ENCODE measurements at regions not wholly inside any gene's neighbourhood (a gene's known extent, or its start where the extent isn't known, plus 50 kb on each side); places are given as distances from the start of the nearest gene placed in this dataset.
"Not testable (repeated sequence)": the region's sequence is repeated elsewhere in the genome, so short reads cannot be mapped to it uniquely, and the experiment has no call there.

DNA sequence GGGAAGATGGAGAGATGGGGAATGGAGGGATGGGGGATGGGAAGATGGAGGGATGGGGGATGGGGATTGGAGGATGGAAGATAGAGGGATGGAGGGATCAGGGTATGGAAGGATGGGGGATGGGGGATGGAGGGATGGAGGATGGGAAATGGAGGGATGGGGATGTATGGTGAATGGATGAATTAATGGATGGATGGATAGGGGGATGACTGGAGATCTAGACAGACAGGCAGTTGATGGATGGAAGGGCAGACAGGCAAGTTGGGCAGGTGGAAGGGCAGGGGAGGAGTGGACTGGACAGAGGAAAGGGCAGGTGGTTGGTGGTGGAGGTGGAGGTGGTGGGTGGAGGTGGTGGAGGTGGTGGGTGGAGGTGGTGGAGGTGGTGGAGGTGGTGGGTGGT is 167.2 kb downstream of the C9orf50 start:
- DNase-seq = no peak

DNA sequence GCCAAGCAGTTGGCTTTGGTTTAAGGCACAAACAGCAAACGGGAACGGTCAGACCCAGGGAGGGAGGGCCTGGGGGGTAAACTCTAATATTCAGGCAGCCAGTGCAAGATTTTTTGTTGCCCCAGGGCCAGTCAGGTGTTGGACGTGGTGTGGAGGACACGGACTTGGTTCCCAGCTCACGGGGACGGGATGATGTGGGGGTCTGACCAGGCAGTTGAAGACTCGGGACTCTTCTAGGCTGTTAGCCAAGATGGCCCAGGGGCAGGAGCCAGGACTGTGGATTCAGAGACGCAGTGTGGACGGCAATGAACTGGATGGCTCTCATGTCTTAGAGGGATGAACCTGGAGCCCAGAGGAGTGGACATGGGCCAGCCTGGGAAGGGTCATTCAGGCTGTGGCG is 169.2 kb downstream of the C9orf50 start:
- no peak for DNase-seq

DNA sequence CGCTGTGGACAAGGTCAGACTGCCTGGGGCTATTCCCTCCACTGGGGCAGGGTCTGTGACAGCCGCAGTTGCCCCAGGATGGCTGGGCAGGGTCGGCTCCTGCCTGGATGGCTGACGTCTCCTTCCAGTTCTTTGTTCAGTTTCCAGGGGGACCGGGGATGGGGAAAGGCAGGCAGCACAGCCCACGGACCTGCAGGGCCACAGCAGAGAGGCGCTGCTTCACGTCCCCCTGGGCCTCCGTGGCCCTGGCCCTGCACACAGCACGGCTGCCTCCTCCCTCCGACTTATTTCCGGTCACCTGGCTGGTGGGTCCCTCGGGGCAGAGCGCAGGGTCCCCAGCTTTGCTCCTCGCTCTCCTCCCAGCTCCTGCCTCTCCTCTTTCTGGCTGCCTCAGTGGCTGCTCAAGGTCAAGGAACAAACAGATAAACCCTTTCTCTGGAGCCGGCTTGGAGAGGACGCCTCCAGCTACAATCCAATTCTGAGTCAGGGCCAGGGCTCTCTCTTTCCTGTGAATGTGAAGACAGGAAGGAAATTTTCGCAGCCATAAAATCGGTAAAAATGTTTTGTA is 169.7 kb downstream of the C9orf50 start:
- DNase-seq = no peak

DNA sequence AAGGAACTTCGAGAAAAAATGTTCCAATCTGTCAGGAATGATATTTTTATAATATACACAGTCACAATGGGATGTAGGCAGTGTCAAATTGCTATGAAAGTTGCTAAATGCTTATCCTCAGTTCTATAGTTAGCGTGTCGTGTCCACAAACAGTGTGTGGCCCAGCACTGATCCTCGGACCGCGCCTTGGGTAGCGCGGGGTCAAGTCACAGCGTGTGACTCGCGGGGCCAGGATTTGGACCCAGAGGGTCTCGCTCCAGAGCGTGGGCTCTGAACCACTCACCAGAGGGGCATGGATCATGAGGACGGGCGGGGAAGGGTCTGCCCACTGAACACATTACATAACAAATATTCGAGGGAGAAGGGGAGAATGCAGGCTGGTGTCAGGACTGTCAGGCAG is 171.8 kb downstream of the C9orf50 start:
- DNase-seq = no peak

DNA sequence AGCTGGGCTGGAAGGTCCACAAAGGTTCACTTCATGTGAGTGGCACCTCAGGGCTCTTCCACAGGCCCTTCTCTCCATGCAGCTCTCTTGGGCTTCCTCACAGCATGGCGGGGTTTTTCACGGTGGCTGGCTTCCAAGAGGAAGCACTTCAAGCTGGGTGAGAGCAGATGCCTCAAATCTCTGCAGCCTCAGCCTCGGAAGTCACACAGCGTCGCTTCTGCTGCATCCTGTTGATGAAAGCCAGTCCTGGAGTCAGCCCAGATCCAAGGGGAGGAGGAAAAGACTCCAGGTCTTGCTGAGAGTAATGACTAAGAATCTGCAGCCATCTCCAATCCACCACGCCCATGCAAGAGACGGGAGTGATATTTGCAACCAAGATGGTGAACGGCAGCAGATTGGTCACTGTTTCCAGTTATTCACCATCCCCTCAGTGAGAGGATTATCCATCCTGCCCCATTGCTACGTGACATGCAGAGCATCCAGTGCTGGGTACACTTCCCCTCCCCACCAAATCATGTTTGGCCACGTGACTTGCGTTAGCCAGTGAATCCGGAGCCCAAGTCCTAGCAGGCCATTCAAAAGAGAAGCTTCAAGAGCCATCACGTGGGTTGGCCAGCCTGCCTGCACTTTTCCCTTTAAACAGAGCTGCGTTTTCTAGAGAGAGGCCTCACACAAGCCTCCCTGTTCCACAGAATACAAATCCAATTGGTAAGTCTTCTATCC is 173.9 kb downstream of the C9orf50 start:
- peak; percentile 66 for DNase-seq

DNA sequence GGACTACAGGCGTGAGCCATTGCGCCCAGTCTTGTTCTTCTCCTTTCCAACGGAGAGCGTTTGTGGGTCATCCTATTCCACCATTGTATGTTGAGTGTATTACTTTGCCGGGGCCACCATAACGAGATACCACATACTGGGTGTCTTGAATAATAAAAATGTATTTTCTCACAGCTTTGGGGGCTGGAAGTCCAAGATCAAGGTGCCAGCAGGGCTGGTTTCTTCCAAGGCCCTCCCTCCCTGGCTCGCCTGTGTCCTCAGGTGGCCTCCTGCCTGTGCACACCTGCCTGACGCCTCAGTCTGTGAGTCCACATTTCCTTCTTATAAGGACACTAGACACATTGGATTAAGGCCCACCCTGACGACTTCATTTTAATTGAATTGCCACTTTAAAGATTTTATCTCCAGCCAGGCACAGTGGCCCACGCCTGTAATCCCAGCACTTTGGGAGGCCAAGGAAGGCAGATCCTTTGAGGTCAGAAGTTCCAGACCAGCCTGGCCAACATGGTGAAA is 175.1 kb downstream of the C9orf50 start:
- no peak for DNase-seq

DNA sequence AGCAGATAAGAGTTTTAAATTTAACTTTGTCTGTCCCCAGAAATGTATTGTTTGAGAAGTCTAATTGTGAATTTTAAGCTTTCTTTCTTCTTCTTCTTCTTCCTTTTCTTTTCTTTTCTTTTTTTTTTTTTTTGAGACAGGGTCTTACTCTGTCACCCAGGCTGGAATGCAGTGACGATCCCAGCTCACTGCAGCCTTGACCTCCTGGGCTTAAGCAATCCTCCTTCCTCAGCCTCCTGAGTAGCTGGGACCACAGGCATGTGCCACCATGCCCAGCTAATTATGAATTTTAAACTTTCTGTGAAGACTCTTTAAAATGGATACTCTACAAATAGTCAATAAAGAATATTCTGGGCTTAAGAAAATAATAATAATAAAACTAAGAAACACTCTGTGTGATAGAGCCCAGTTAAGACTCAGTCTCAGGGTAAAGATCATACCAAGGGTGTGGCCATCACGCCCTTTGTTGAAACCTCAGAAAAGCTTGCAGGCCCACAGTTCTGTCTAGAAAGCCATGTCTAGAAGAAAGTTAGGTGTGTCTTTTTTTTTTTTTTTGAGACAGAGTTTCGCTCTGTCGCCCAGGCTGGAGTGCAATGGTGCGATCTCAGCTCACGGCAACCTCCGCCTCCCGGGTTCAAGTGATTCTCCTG is 177.3 kb downstream of the C9orf50 start:
- DNase-seq = not testable (repeated sequence)

DNA sequence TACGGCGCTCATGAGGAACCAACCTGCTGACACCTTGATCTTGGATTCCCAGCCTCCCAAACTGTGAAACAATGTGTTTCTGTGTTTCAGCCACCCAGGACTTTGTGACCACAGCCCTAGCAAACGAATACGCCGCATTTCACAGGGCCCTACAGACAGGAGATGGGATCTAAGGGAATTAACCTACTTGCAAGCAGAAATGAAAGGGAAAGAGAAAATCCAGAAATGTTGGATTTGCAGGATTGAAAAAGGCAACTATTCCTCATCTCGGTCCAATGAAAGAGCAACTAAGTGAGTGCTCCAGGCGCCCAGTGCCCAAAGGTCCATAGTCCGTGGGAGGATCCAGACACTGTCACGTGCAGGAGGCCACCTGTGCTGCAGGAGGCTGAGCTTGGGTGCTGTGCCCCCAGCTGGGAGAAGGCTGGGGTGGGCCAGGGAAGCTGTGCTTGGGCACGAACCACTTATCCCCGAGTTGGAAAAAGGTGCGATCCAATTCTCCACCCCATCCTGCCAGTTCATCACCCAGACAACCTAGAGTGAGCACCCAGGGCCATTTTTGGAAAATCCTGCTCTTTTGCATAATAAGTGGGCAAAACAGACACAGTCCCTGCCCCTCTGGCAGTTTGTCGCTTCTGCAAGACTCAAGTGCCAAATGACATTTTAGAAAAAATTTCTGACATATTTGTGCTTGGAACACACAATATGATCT is 177.9 kb downstream of the C9orf50 start:
- no peak for DNase-seq

DNA sequence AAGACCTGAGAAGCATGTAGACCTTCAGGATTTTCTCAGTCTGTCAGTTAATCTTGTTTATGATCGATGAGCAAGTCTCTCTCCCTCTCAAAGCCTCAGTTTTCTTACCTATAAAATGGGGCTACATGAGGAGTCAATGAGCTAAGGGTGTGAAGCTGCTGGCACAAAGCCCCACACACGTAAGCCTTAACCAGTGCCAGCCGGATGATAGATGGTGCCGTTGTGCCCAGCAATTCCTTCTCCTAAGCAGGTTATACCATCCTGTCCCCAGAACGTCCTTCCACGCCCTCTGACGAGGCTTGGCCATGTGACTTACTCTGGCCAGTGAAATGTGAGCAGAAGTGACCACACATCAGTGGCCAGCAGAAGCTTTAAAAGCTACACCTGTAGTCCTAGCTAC is 179.0 kb downstream of the C9orf50 start:
- DNase-seq = no peak

DNA sequence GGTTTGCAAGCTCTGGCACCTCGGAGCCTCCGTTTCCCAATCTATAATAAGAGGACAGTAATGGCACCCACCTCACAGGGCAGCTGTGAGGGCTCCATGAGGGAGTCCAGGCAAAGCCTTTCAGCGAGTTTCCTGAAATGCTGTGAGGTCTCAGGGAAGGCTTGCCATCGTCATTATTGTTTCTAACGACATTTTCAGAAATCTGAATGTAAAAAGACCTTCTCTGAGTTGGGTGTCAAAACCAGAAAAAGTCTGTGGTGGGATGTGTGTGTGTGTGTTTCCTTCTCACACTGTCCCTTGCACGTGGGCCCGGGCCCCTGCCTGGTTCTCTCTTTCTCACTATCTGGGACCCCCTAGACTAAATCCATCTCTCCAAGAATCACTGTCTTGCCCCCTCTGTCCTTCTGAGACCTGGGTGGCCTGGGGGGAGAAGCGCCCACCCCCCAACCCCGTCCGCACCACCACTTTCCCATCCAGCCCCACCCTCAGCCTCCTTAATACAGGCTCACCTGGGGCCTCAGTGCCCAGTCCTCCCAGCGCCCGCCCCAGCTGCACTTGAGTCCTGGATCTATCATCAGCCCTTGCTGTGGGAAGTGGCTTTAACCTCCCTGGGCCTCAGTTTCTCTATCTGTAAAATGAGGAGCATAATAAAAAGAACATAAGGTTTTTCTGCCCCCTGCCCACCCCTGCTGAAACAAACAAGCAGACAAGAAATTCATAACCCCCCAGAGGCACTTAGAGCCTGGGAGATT is 180.3 kb downstream of the C9orf50 start:
- DNase-seq = no peak

DNA sequence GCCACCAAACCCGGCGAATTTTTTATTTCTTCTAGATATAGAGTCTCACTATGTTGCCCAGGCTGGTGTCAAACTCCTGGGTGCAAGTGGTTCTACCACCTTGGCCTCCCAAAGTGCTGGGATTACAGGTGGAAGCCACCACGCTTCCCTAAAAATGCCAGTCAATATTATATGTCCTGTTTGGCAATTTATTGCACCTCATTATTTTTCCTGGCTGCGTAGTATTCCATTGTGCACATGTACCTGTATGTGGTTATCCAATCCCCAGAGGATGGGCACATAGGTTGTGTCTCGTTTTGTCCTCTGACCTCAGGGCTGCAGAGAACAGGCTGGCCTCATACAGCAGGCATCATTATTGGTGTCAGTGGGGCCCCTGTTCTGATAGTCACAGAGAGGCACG is 181.7 kb downstream of the C9orf50 start:
- no peak for DNase-seq

DNA sequence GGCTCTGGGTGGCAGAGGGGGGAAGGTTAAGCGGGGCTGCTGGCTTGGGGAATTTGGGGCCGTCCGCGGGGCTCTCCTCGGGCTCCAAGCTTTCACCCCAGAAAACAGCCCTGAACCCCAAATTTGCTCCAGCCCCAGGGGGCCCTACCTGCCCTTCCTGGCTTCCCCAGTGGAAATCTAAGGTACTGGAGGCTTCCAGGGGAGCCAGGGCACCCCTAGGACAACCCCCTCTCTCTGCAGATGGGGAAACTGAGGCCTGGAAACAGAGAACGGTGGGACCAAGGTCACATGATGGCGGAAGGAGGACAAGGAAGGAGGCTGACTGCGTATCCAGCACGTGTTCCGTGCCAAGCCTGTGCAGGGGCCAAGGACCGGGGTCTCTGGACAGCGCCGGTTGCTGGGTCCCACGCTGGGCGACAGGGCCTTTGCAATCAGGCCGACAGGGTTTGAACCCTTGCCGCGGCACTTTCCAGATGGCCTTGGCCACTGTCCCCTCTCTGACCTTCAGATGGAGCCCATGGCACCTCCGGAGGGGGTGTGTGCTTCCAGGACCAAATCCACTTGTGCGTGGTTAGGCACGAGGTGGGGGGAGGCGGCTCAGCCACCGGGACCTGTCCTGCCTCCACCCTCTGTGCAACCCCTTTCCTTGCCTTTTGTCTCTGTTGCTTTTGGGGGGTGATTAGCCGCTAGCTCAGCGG is 183.1 kb downstream of the C9orf50 start:
- DNase-seq = no peak

DNA sequence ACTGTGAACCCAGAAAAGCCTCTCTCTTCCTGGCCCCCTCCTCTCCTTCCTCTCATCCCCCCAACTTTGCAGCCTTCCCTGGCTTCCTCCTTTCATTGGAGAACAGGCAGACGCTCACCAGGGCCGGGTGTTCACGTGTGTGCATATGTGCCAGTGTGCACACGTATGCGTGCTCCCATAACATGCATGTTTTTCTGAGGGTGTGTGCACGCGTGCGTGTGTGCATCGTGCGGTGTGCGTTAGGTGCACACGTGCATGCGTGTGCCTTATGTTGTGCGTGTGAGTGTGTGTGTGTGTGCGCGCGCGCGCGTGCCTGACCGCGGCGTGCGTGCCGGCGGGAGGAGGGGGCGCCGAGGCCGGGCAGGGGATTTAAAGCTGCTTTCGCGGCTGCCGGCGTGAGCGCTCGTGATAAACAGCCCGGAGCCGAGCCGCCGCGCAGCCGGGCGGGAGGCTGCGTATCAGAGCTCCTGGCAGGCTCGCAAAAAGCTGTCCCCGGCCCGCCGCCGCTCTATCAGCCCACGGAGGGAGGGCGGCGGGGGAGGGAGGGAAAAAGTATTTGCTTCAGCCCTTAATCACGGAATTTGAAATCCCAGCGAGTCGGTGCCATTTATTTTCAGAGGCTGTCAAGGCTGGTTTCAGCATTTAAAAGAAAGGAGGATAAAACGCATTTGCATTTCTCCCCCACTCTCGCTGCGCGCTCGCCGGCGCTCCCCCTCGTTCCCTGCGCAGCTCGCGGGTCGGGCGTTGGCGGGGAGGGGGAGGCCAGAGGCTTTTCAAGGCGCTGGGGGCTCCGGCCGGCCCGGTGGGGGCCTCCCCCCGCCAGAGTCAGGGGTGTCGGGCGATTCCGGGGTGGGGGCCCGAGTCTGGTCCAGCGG is 183.9 kb downstream of the C9orf50 start:
- DNase-seq = peak; percentile 67

DNA sequence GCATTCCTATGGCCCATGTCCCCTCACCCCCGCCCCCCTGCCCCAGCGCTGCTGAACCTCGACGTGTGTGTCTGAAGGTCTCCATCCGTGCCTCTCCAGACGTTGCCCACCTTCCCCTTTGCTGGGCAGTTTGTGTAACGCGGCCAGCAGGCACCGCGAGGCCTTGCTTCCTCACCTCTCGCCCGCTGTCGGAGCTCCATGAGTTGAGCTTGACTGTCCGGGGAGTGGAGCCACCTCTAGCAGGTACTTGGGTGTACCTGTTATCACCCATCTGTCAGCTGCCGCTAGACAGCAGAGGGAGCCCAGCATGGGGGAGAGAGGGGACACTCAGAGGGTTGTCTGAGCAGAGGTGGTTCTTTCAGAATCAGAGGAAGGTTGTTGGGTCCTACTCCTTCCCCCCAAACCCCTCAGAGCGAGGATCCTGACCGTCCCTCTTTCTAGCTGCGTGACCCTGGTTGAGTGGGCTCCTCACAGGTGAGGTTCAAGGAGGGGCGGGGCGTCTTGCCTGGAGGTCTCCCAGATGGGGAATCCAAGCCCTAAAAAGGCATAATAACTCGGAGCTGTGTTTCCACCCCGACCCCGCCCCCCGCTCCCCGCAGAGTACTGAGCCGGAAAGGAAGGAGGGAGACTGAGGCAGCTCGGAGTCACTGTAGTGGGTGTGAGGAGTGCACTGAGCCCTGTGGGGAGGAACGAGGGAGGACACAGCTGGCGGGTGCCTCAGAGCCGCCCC is 184.7 kb downstream of the C9orf50 start:
- no peak for DNase-seq

DNA sequence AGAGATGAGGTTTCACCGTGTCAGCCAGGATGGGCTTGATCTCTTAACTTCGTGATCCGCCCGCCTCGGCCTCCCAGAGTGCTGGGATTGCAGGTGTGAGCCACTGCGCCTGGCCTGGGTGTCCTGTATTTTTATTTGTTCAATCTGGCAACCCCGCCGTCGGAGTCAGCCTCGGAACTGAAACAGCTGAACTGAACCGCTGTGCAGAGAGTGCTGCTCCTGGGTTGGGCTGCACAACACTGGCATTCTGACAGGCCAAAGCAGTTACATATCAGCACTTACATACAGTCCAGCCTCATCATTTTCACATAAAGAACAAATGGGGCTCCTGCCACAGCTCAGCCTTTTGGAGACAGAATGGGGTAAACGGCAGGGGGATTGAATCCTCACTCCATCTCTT is 185.6 kb downstream of the C9orf50 start:
- DNase-seq = no peak

DNA sequence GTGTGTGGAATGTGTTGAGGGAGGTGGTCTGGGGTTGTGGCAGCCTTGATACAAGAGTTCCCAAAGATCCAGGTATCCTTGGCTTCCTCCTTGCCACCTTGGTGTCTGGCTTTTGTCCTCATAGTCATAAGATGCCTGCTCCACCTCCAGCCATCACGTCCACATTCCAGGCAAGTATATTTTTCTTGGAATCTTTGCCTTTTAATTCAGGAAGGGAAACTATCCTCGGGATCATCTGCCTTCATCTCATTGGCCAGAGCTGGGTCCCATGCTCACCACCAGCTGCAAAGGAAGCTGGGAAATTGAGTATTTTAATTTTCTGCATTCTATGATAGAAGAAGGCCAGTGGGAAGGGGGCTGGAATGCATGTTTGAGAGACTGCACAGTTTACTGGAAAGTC is 186.7 kb downstream of the C9orf50 start:
- no peak for DNase-seq

DNA sequence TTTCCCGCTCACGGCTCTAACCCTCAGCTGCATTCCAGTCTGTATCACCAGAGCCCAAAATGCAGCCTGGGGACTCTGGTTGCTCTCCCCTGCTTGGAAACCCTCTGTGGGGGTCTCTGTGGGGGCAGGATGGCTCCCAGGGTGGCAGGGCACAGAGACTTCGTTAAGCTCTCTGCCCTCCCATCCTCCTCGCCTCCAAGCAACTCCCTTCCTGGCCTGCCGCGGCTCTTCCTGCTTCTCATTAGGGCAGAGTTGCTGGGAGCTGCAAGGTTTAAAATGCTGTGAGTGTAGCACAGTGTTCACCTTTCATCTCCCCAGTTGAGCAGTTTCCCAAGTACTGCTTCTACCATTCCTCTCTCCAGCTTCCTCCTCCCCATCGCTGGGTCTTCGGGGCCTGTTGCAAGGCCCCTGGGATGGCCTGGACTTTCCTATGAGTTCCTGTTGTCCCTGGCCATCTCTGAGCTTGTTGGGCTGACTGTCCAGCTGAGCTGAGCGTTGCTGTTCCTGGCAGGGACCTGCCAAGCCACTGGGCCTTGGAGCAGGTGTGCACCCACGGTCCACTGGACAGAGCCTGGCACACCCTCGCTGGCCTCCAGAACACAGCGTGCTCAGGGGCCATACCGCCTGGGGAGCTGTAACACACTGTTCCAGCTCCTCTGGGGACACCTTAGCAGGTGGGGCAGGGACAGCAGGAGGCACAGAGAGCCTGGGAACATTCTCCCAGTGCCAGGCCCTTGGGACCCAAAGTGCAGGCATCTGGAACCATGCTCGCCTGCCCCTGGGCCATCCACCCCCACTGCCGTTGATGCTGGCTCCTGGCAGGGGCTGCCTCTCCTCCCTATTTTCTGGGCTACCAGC is 188.4 kb downstream of the C9orf50 start:
- no peak for DNase-seq

DNA sequence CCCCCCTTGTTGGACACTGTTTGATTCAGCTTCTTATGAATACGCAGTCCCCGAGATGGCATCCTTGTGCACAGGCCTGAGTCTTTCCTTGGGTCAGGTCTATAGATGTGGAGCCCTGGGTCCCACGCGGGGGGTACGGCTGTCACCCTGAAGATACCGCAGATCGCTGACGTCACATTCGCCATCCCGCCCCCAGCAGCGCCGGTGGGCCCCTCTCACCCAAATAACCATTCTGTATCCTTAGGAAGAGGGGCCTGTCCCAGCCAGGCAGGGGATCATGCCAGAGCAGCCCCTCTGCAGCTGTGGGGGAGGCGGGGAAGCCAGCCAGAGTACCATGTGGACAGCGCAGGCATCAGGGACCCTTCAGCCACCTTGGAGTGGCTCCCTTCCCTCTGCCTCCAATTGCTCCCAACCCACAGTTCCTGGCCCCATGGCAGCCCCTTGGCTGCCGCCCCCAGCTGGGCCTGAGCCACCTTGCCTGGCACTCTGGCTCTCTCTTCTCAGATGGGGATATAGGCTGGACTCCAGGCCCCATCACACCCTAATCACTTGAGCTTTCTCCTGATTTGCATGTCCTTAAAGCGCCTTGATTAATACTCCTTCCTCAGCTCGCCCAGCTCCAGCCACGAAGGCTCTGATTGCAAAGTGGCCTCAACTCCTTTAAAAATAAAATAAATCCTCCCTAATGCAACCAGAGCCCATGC is 189.8 kb downstream of the C9orf50 start:
- no peak for DNase-seq

All from midbrain (tissue), 1 donor.